GM23338 (cell line): ENCODE measurements at regions not wholly inside any gene's neighbourhood (a gene's known extent, or its start where the extent isn't known, plus 50 kb on each side); places are given as distances from the start of the nearest gene placed in this dataset.

Experiments used
- CREB1 ChIP-seq: fragments of 250-450 bp; sonication (Bioruptor Pico); IDR thresholded peaks from 2 replicates; pipeline ENCODE4 v1.5.0; 2020; ENCODE audit warnings: low read depth, mild to moderate bottlenecking, moderate library complexity
- EZH2 ChIP-seq: fragments of 200-600 bp; sonication (generic); IDR thresholded peaks from one replicate; pipeline ENCODE4 v1.8.0; 2017; ENCODE audit warnings: antibody characterized with exemption, mild to moderate bottlenecking, low read depth; ENCODE audit not compliant: unreplicated experiment
- EZH2phosphoT487 ChIP-seq: fragments of 200-600 bp; sonication (generic); IDR thresholded peaks from one replicate; pipeline ENCODE4 v1.8.1; 2018; ENCODE audit warnings: antibody characterized with exemption; ENCODE audit not compliant: unreplicated experiment
- JUNB ChIP-seq: IDR thresholded peaks from one replicate; pipeline ENCODE4 v1.6.1; 2016; ENCODE audit warnings: antibody characterized with exemption; ENCODE audit not compliant: unreplicated experiment
- POLR2AphosphoS5 ChIP-seq: IDR thresholded peaks from 2 replicates; pipeline ENCODE4 v1.6.1; 2016; ENCODE audit warnings: antibody characterized with exemption, low read depth
- TF ChIP-seq, protein P1 (sequence below), 2 experiments: fragments of 200-600 bp in 1 of 2; sonication (generic) in 1 of 2; conservative IDR thresholded peaks; 2 replicates each; pipeline versions ENCODE4 v1.5.1 to v1.6.1; 2016 to 2017; ENCODE audit warnings: antibody characterized with exemption in 2 of 2, low read depth in 2 of 2, mild to moderate bottlenecking in 2 of 2, moderate library complexity in 1 of 2
- TF ChIP-seq, protein P2 (sequence below): IDR thresholded peaks from one replicate; pipeline ENCODE4 v1.6.1; 2018; ENCODE audit warnings: antibody characterized with exemption; ENCODE audit not compliant: unreplicated experiment
- TF ChIP-seq, protein P3 (sequence below): IDR thresholded peaks from 2 replicates; pipeline ENCODE4 v1.6.1; 2016; ENCODE audit warnings: antibody characterized with exemption

DNA sequence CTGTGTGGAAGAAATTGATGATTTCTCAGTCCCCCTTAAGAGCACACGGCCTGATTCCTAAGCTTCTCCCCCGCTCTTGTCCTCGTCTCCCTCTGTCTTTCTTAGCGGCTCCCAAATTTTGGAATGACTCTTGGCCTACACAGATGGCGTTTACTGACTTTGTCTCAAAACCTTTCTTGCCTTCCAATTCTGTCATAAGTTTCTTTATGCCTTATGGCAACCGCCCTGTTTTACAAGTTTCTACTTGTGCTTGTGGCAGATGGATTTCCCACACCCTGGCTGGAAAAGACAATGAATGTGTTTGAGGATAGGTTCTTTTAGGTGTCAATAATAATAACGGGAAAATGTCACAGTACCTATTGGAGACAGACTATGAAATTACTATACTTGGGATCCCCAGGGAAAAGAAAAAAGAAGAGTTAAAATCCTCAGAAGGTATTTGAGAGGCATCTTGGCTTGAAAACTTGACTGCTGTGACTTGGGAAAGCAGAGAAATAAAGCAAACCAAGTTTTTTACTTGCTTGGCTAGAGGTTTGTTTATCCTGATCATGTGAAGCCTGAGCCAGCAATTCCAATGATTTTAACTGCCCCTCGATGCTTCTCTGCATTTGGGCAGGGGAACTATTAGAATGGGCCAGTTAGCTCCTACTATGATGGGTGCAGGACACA, 276.4 kb downstream of the HRH4 start:
- TF ChIP-seq, protein P1, sequence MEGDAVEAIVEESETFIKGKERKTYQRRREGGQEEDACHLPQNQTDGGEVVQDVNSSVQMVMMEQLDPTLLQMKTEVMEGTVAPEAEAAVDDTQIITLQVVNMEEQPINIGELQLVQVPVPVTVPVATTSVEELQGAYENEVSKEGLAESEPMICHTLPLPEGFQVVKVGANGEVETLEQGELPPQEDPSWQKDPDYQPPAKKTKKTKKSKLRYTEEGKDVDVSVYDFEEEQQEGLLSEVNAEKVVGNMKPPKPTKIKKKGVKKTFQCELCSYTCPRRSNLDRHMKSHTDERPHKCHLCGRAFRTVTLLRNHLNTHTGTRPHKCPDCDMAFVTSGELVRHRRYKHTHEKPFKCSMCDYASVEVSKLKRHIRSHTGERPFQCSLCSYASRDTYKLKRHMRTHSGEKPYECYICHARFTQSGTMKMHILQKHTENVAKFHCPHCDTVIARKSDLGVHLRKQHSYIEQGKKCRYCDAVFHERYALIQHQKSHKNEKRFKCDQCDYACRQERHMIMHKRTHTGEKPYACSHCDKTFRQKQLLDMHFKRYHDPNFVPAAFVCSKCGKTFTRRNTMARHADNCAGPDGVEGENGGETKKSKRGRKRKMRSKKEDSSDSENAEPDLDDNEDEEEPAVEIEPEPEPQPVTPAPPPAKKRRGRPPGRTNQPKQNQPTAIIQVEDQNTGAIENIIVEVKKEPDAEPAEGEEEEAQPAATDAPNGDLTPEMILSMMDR (conservative IDR thresholded peaks at IDR 0.05; ENCODE audit: low read depth in 2 of 2): no peak
- TF ChIP-seq POLR2AphosphoS5 (no peak), EZH2 (no peak), EZH2phosphoT487 (no peak), CREB1 (CRISPR knock-in tag) (no peak), JUNB (no peak)
- TF ChIP-seq, protein P2, sequence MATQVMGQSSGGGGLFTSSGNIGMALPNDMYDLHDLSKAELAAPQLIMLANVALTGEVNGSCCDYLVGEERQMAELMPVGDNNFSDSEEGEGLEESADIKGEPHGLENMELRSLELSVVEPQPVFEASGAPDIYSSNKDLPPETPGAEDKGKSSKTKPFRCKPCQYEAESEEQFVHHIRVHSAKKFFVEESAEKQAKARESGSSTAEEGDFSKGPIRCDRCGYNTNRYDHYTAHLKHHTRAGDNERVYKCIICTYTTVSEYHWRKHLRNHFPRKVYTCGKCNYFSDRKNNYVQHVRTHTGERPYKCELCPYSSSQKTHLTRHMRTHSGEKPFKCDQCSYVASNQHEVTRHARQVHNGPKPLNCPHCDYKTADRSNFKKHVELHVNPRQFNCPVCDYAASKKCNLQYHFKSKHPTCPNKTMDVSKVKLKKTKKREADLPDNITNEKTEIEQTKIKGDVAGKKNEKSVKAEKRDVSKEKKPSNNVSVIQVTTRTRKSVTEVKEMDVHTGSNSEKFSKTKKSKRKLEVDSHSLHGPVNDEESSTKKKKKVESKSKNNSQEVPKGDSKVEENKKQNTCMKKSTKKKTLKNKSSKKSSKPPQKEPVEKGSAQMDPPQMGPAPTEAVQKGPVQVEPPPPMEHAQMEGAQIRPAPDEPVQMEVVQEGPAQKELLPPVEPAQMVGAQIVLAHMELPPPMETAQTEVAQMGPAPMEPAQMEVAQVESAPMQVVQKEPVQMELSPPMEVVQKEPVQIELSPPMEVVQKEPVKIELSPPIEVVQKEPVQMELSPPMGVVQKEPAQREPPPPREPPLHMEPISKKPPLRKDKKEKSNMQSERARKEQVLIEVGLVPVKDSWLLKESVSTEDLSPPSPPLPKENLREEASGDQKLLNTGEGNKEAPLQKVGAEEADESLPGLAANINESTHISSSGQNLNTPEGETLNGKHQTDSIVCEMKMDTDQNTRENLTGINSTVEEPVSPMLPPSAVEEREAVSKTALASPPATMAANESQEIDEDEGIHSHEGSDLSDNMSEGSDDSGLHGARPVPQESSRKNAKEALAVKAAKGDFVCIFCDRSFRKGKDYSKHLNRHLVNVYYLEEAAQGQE: no peak
- TF ChIP-seq, protein P3, sequence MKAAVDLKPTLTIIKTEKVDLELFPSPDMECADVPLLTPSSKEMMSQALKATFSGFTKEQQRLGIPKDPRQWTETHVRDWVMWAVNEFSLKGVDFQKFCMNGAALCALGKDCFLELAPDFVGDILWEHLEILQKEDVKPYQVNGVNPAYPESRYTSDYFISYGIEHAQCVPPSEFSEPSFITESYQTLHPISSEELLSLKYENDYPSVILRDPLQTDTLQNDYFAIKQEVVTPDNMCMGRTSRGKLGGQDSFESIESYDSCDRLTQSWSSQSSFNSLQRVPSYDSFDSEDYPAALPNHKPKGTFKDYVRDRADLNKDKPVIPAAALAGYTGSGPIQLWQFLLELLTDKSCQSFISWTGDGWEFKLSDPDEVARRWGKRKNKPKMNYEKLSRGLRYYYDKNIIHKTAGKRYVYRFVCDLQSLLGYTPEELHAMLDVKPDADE: no peak
